ENCODE measurements at regions not wholly inside any gene's neighbourhood (a gene's known extent, or its start where the extent isn't known, plus 50 kb on each side); places are given as distances from the start of the nearest gene placed in this dataset.

DNA sequence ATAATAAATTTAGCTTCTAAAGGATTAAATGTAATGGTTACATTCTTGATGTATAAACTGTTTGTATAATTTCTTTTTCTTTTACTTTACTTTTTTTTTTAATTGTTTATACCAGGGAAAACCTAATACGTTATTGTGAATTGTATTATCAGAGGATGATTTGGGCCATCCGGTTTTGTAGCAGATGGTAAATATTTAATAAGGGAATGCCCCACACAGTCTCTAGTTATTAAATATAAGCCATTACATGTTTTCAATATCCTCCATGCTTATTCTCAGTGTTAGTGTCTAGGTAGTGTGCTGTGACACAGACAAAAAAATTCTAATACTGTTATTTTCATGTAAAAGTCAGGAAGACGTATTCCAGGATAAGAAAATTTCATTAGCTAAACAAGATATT, 553.9 kb downstream of the ZNF804A start:
- H3K36me3 ChIP-seq = no peaks in the 10 kb centered on the region
- no peak for DNase-seq (ENCODE audit: low spot score)
- 75% methylated on average over 3 of the region's 3 CpGs for WGBS
- intact Hi-C loops (cut with DNase I) = no loop called here
- no peak for TF ChIP-seq POLR2A (IDR thresholded peaks at IDR 0.05)
- TF ChIP-seq, protein P1, sequence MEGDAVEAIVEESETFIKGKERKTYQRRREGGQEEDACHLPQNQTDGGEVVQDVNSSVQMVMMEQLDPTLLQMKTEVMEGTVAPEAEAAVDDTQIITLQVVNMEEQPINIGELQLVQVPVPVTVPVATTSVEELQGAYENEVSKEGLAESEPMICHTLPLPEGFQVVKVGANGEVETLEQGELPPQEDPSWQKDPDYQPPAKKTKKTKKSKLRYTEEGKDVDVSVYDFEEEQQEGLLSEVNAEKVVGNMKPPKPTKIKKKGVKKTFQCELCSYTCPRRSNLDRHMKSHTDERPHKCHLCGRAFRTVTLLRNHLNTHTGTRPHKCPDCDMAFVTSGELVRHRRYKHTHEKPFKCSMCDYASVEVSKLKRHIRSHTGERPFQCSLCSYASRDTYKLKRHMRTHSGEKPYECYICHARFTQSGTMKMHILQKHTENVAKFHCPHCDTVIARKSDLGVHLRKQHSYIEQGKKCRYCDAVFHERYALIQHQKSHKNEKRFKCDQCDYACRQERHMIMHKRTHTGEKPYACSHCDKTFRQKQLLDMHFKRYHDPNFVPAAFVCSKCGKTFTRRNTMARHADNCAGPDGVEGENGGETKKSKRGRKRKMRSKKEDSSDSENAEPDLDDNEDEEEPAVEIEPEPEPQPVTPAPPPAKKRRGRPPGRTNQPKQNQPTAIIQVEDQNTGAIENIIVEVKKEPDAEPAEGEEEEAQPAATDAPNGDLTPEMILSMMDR (IDR thresholded peaks at IDR 0.05) = no peak
- no peak for TF ChIP-seq POLR2AphosphoS5 (IDR thresholded peaks at IDR 0.05)
- H3K27ac ChIP-seq = no peak overlapping the region
- H3K27me3 ChIP-seq (replicated peaks; ENCODE audit: insufficient read depth) = no peaks in the 10 kb centered on the region
- H3K4me1 ChIP-seq (replicated peaks) = no peaks in the 10 kb centered on the region
- no peak overlapping the region for H3K4me3 ChIP-seq
- no peaks in the 10 kb centered on the region for H3K9me3 ChIP-seq

DNA sequence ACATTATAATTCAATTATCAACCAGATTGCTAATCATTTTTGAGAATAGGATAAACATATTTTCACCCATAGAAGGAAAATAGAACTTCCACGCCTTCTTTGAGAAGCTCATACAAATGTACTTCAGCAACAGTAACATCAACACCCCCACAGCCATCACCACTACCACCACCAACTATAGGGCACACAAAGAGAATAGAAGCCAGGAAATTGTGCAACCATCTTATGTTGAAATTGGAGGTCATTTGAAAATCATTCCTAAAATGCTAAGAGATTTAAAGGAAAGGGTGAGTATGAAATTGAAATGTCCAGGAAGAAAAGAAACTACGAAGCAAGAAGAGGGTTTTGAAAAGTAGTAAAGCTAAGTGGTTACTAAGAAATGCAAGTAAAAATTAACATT, 563.4 kb downstream of the ZNF804A start:
- Histone ChIP-seq H3K4me1 (replicated peaks) (no peaks in the 10 kb centered on the region), H3K4me3 (no peak overlapping the region), H3K36me3 (no peaks in the 10 kb centered on the region), H3K27ac (no peak overlapping the region), H3K9me3 (no peaks in the 10 kb centered on the region), H3K27me3 (replicated peaks; ENCODE audit: insufficient read depth) (no peaks in the 10 kb centered on the region)
- no peak for DNase-seq (ENCODE audit: low spot score)
- intact Hi-C loops (cut with DNase I) = no loop called here
- WGBS = 93% methylated on average over 2 of the region's 2 CpGs
- TF ChIP-seq, protein P1 (IDR thresholded peaks at IDR 0.05) = no peak
- TF ChIP-seq POLR2A (IDR thresholded peaks at IDR 0.05) (no peak), POLR2AphosphoS5 (IDR thresholded peaks at IDR 0.05) (no peak)

DNA sequence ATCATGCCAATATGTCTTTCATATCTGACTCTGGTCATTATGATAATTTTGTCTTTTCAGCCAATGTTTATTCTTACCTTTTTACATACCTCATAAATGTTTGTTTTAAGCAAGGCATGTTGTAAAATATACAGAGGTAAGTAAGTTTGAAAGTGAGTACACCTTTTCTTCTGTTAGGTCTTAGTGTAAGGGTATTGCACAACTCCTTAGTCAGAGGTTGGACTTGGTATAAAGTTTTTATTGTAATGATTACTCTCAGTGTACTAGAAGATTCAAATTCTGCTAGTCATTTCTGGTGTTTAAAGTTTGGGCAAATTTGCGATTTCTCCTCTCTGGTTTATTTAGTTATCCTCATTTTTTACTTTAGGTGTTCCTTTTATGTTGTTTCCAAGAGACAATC, 564.3 kb upstream of the FSIP2 start:
- TF ChIP-seq POLR2AphosphoS5 (IDR thresholded peaks at IDR 0.05) = no peak
- H3K36me3 ChIP-seq = no peaks in the 10 kb centered on the region
- H3K4me3 ChIP-seq = no peak overlapping the region
- no peak for DNase-seq (ENCODE audit: low spot score)
- H3K4me1 ChIP-seq (replicated peaks) = no peaks in the 10 kb centered on the region
- no peaks in the 10 kb centered on the region for H3K9me3 ChIP-seq
- 63% methylated on average over 1 of the region's 1 CpG for WGBS
- intact Hi-C loops (cut with DNase I) = no loop called here
- no peak overlapping the region for H3K27ac ChIP-seq
- no peaks in the 10 kb centered on the region for H3K27me3 ChIP-seq (replicated peaks; ENCODE audit: insufficient read depth)

DNA sequence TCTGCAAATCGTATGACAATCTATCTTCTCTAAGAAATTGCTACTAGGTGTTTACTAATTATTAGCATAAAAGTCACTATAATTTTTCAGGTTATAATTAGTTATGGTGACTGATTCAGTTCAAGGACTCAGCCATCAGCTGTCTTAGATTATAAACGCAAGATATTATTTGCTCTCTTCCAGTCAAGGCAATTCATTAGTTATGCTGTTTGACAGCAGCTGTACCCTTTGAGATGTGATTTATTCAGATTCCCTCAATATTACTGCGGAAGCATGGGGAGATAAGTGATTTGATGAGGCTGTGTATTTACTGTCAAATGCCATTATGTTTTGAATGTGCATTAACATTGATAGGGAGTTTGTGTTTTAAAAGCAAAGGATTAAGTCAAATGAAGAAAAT, 558.9 kb upstream of the FSIP2 start:
- DNase-seq (ENCODE audit: low spot score) = no peak
- intact Hi-C loops (cut with DNase I) = no loop called here
- no peaks in the 10 kb centered on the region for H3K27me3 ChIP-seq (replicated peaks; ENCODE audit: insufficient read depth)
- WGBS = 65% methylated on average over 3 of the region's 3 CpGs
- no peak overlapping the region for H3K27ac ChIP-seq
- H3K36me3 ChIP-seq = no peaks in the 10 kb centered on the region
- TF ChIP-seq POLR2A (IDR thresholded peaks at IDR 0.05) (no peak), POLR2AphosphoS5 (IDR thresholded peaks at IDR 0.05) (no peak)
- no peaks in the 10 kb centered on the region for H3K9me3 ChIP-seq
- H3K4me1 ChIP-seq (replicated peaks) = no peaks in the 10 kb centered on the region
- no peak overlapping the region for H3K4me3 ChIP-seq

DNA sequence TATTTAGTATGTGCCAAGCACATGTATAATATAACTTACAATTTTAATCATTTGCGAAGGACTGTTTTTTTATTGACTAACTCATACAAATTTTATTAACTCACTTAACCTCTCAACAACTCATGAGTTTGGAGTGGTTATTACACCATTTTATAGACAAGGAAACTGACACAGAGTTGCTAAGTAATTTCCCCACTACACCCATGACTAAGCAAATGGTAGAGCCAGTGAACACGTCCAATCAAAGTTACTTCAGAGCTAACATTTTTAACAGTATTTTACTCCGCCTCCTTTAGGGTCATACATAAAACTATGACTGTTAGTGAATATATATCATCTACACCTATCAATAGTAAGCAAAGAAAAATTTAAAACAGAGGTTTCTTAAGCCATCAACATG, 556.7 kb upstream of the FSIP2 start:
- no peak for TF ChIP-seq POLR2AphosphoS5 (IDR thresholded peaks at IDR 0.05)
- TF ChIP-seq, protein P1 (IDR thresholded peaks at IDR 0.05) = no peak
- no peak for TF ChIP-seq POLR2A (IDR thresholded peaks at IDR 0.05)
- no peak overlapping the region for H3K4me3 ChIP-seq
- H3K27me3 ChIP-seq (replicated peaks; ENCODE audit: insufficient read depth) = no peaks in the 10 kb centered on the region
- no peak overlapping the region for H3K27ac ChIP-seq
- intact Hi-C loops (cut with DNase I) = no loop called here
- H3K9me3 ChIP-seq = no peaks in the 10 kb centered on the region
- WGBS = 76% methylated on average over 3 of the region's 3 CpGs
- no peaks in the 10 kb centered on the region for H3K36me3 ChIP-seq
- DNase-seq (ENCODE audit: low spot score) = no peak
- no peaks in the 10 kb centered on the region for H3K4me1 ChIP-seq (replicated peaks)

DNA sequence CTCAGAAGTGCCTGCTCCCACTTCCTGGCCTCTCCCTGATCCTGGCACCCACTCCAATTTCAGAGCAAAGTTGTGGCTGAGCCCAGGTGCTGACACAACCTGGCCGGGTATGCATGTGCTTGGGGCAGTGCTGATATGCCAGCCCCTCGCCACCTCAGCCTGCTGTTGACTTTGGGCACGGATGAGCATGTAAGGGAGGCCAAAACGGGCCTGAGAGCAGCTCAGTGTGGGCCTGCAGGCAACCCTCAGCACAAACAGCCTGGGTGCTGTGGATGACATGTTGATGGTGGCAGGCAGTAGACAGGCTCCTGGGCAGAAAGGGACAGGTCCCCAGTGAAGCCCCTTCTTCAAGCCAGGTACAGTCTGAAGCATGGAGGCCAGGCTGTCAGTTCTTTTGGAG, 553.6 kb upstream of the FSIP2 start:
- Histone ChIP-seq H3K27me3 (replicated peaks; ENCODE audit: insufficient read depth) (no peaks in the 10 kb centered on the region), H3K4me1 (replicated peaks) (no peaks in the 10 kb centered on the region), H3K4me3 (no peak overlapping the region), H3K27ac (no peak overlapping the region), H3K9me3 (no peaks in the 10 kb centered on the region), H3K36me3 (no peaks in the 10 kb centered on the region)
- whole genome bisulfite sequencing = 92% methylated on average over 4 of the region's 4 CpGs
- no peak for DNase-seq (ENCODE audit: low spot score)
- intact Hi-C loops (cut with DNase I) = no loop called here
- TF ChIP-seq POLR2A (IDR thresholded peaks at IDR 0.05) (no peak), POLR2AphosphoS5 (IDR thresholded peaks at IDR 0.05) (no peak)
- TF ChIP-seq, protein P1 (IDR thresholded peaks at IDR 0.05) = no peak

Data from prostate gland (tissue), 2 donors.